ENCODE measurements at regions not wholly inside any gene's neighbourhood (a gene's known extent, or its start where the extent isn't known, plus 50 kb on each side); places are given as distances from the start of the nearest gene placed in this dataset.

DNA sequence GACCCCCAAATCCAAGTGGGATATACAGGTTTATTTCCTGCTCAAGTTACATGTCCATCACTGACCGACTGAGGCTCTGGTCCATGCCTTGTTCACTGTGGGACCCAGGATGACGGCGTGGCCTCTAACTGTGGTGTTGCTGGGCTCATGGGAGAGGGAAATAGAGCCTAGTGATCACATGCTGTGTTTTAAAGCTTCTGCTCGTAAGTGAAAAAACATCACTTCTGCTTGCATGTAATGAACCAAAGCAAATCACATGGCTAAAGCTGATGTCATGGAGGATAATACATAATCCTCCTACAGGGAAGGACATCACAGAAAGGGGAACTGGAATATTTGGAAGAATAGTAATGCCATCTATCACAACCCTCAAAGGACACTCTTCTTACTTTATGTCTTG is 107.6 kb downstream of the FASLG start:
- H3K4me3 ChIP-seq = no peak overlapping the region
- H3K36me3 ChIP-seq (replicated peaks in 1 of 2; ENCODE audit: insufficient read depth in 1 of 2, low read depth in 2 of 2) = no peaks in the 10 kb centered on the region
- H3K4me1 ChIP-seq = no peaks in the 10 kb centered on the region
- ATAC-seq (no peak), DNase-seq (peak in 1 of 4 donors; percentile 30)
- 75 to 91% methylated on average over 4 of the region's 4 CpGs for WGBS, 2 donors
- no peak for TF ChIP-seq POLR2A (IDR thresholded peaks at IDR 0.05)
- TF ChIP-seq, protein P1, sequence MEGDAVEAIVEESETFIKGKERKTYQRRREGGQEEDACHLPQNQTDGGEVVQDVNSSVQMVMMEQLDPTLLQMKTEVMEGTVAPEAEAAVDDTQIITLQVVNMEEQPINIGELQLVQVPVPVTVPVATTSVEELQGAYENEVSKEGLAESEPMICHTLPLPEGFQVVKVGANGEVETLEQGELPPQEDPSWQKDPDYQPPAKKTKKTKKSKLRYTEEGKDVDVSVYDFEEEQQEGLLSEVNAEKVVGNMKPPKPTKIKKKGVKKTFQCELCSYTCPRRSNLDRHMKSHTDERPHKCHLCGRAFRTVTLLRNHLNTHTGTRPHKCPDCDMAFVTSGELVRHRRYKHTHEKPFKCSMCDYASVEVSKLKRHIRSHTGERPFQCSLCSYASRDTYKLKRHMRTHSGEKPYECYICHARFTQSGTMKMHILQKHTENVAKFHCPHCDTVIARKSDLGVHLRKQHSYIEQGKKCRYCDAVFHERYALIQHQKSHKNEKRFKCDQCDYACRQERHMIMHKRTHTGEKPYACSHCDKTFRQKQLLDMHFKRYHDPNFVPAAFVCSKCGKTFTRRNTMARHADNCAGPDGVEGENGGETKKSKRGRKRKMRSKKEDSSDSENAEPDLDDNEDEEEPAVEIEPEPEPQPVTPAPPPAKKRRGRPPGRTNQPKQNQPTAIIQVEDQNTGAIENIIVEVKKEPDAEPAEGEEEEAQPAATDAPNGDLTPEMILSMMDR (IDR thresholded peaks at IDR 0.05) = no peak
- intact Hi-C loops (cut with DNase I) = no loop called here
- no peak overlapping the region for H3K27ac ChIP-seq
- no peaks in the 10 kb centered on the region for H3K9me3 ChIP-seq
- no peaks in the 10 kb centered on the region for H3K27me3 ChIP-seq

DNA sequence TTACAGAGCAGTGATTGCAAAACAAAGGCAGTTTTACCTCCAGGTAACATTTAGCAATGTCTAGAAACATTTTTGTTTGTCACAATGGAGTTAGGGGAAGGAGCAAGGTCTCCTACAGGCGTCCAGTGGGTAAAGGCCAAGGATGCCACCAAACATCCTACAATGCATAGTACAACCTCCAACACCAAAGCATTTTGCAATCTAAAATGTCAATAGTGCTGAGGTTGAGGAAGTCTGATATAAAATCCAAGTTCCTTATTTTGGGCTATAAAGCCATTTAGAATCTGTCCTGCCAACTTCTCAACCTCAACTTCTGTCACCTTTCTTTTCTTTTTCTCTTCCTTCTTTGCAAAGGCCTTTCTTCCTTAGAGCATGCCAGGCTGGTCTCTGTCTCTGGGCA is 111.2 kb downstream of the FASLG start:
- H3K27me3 ChIP-seq = no peaks in the 10 kb centered on the region
- 43 to 79% methylated on average over 1 of the region's 1 CpG for whole genome bisulfite sequencing, 2 donors
- intact Hi-C loops (cut with DNase I) = no loop called here
- no peaks in the 10 kb centered on the region for H3K9me3 ChIP-seq
- no peak overlapping the region for H3K4me3 ChIP-seq
- no peaks in the 10 kb centered on the region for H3K4me1 ChIP-seq
- ATAC-seq (no peak), DNase-seq (peak in 1 of 4 donors; percentile 8)
- TF ChIP-seq, protein P1 (IDR thresholded peaks at IDR 0.05) = no peak
- TF ChIP-seq POLR2A (IDR thresholded peaks at IDR 0.05) = no peak
- no peak overlapping the region for H3K27ac ChIP-seq
- no peaks in the 10 kb centered on the region for H3K36me3 ChIP-seq (replicated peaks in 1 of 2; ENCODE audit: insufficient read depth in 1 of 2, low read depth in 2 of 2)

DNA sequence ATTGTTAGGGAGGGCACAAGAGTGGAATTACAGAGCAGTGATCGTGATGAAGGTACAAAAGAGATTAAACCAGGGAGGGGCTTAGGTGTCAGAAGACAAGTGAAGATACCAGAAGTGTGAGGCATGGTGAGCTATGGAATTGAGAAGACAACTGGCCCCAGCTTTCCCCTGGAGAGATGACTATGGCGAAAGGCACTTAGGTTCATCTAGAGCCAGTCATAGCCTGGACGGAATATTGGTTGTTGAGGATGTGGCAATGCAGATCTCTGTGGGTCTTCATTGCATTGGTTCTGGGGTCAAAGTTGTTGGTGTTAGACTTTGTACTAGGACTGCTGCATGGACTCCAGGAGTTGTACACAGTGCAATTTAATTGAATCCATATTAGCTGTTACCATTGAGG is 115.7 kb downstream of the FASLG start:
- 81 to 84% methylated on average over 3 of the region's 3 CpGs for WGBS, 2 donors
- intact Hi-C loops (cut with DNase I) = no loop called here
- no peak overlapping the region for H3K27ac ChIP-seq
- no peaks in the 10 kb centered on the region for H3K27me3 ChIP-seq
- no peak overlapping the region for H3K4me3 ChIP-seq
- ATAC-seq (no peak), DNase-seq (no peak)
- no peaks in the 10 kb centered on the region for H3K9me3 ChIP-seq
- TF ChIP-seq, protein P1 (IDR thresholded peaks at IDR 0.05) = no peak
- TF ChIP-seq POLR2A (IDR thresholded peaks at IDR 0.05) = no peak
- H3K4me1 ChIP-seq = no peaks in the 10 kb centered on the region
- H3K36me3 ChIP-seq (replicated peaks in 1 of 2; ENCODE audit: insufficient read depth in 1 of 2, low read depth in 2 of 2) = no peaks in the 10 kb centered on the region

GRCh38 chr1:172775606-172776005 is 116.7 kb downstream of the FASLG start:
- H3K36me3 ChIP-seq (replicated peaks in 1 of 2; ENCODE audit: insufficient read depth in 1 of 2, low read depth in 2 of 2) = no peaks in the 10 kb centered on the region
- intact Hi-C loops (cut with DNase I) = no loop called here
- H3K4me1 ChIP-seq = no peaks in the 10 kb centered on the region
- no peak overlapping the region for H3K27ac ChIP-seq
- TF ChIP-seq, protein P1 (IDR thresholded peaks at IDR 0.05) = no peak
- no peak for TF ChIP-seq POLR2A (IDR thresholded peaks at IDR 0.05)
- no peaks in the 10 kb centered on the region for H3K9me3 ChIP-seq
- no peak for ATAC-seq
- no peak overlapping the region for H3K4me3 ChIP-seq
- WGBS, 2 donors = 57 to 64% methylated on average over 3 of the region's 3 CpGs
- no peak for DNase-seq
- no peaks in the 10 kb centered on the region for H3K27me3 ChIP-seq

DNA sequence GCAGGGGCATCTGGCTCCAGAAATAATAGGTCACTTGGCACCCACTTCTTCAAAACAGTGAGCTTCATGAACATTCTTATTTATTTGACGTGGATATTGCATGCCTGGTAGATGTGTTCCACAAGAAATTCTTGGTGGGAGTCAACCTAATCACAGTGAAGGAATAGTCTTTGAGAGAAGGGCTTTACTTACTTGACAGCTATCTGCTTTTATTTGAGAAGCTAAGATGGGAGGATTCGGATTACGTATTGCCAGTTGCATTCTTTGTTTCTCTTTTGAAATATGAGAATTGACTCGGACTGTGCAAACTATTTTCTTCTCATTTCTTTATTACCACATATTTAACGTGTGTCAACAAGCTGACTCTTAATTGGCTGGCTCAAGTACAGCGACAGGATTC is 117.2 kb downstream of the FASLG start:
- 59 to 63% methylated on average over 6 of the region's 6 CpGs for WGBS, 2 donors
- H3K9me3 ChIP-seq = no peaks in the 10 kb centered on the region
- no peak for TF ChIP-seq POLR2A (IDR thresholded peaks at IDR 0.05)
- intact Hi-C loops (cut with DNase I) = no loop called here
- no peak for ATAC-seq
- no peaks in the 10 kb centered on the region for H3K27me3 ChIP-seq
- no peaks in the 10 kb centered on the region for H3K36me3 ChIP-seq (replicated peaks in 1 of 2; ENCODE audit: insufficient read depth in 1 of 2, low read depth in 2 of 2)
- no peak for DNase-seq
- H3K4me1 ChIP-seq = no peaks in the 10 kb centered on the region
- H3K27ac ChIP-seq = no peak overlapping the region
- no peak overlapping the region for H3K4me3 ChIP-seq
